Right atrium auricular region (tissue), 2 donors: ENCODE measurements at regions not wholly inside any gene's neighbourhood (a gene's known extent, or its start where the extent isn't known, plus 50 kb on each side); places are given as distances from the start of the nearest gene placed in this dataset.
"Not testable (repeated sequence)": the region's sequence is repeated elsewhere in the genome, so short reads cannot be mapped to it uniquely, and the experiment has no call there.

ENCODE experiments used
- DNase-seq: peaks from one replicate; pipeline ENCODE4 v3.0.0-alpha.2; 2019; ENCODE audit warnings: low spot score
- H3K27ac ChIP-seq, 2 donors: fragments of 200-600 bp; sonication (generic); 1 replicate in 1 of 2; 2 replicates in 1 of 2; pipeline ENCODE4 v1.5.1; 2016 to 2019
- H3K27me3 ChIP-seq, 2 donors: fragments of 200-600 bp; sonication (generic); one replicate each; pipeline versions ENCODE4 v1.5.1 to v1.6.0; 2017 to 2019
- H3K36me3 ChIP-seq: fragments of 200-600 bp; sonication (generic); one replicate; pipeline ENCODE4 v1.5.1; 2016
- H3K4me1 ChIP-seq, 2 donors: fragments of 200-600 bp; sonication (generic); one replicate each; pipeline versions ENCODE4 v1.5.1 to v1.6.0; 2017 to 2019
- H3K4me3 ChIP-seq, 2 donors: fragments of 200-600 bp; sonication (generic); 1 replicate in 1 of 2; 2 replicates in 1 of 2; pipeline ENCODE4 v1.5.1; 2017 to 2019; ENCODE audit warnings: mild to moderate bottlenecking in 1 of 2, moderate library complexity in 1 of 2
- H3K9me3 ChIP-seq, 2 donors: fragments of 200-600 bp; sonication (generic); one replicate each; pipeline ENCODE4 v1.5.1; 2019
- TF ChIP-seq, protein P1 (sequence below), 2 donors: fragments of 200-600 bp; sonication (generic); IDR thresholded peaks; one replicate each; pipeline ENCODE4 v1.5.1; 2019; ENCODE audit warnings: antibody characterized with exemption in 2 of 2

- H3K9me3 ChIP-seq, H3K27ac ChIP-seq, H3K4me3 ChIP-seq, H3K27me3 ChIP-seq, H3K4me1 ChIP-seq, H3K36me3 ChIP-seq: not testable (repeated sequence)
- peak; percentile 58 for DNase-seq
Measured at GRCh38 chr5:34180940-34181614, 138.1 kb upstream of the C1QTNF3 start.

- not testable (repeated sequence) for H3K27me3 ChIP-seq, H3K9me3 ChIP-seq, H3K4me3 ChIP-seq, H3K4me1 ChIP-seq, H3K36me3 ChIP-seq, H3K27ac ChIP-seq
- DNase-seq = peak; percentile 56
Measured at GRCh38 chr5:34185005-34185404, 142.0 kb upstream of the C1QTNF3 start.

DNA sequence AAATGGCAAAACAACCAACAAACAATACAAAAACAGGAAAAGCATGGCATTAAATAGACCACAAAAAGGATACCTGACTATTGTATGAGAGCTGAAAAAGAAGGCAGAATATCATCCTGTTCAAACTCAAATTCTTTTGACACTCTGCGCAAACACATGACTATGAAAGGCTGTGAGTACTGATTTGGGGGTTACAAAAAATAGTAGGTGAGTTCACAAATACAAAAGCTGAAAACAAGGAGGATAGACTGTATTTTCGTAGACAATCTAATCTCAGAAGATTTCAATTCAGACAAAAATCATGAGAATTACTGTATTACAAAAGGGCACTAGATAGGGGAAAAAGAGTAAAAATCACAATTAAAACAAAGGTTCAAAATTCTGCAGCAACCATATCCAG is 142.6 kb upstream of the C1QTNF3 start:
- H3K9me3 ChIP-seq, H3K27me3 ChIP-seq, H3K4me1 ChIP-seq, H3K27ac ChIP-seq, H3K36me3 ChIP-seq, DNase-seq, H3K4me3 ChIP-seq: not testable (repeated sequence)

DNA sequence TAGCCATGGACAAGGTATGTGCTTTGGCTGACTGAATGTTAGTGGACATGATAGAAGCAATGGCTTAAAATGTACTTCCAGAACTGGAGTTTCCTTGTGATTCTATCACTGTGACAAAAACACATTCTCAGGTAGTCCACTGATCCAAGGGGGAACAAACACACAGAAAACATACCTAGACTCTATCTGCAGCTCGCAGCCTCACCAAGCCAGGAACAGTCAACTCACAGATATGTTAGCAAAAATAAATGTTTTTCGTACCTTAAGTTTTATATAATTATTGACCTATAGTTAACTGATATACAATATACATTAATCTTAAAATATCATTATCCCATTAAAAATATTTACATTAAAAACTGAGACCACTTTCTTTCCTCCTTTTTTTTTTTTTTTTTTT is 143.1 kb upstream of the C1QTNF3 start:
- H3K4me1 ChIP-seq, H3K4me3 ChIP-seq, H3K27ac ChIP-seq, H3K27me3 ChIP-seq, H3K36me3 ChIP-seq, H3K9me3 ChIP-seq: not testable (repeated sequence)
- peak; percentile 62 for DNase-seq

GRCh38 chr5:34186865-34187264 is 143.9 kb upstream of the C1QTNF3 start:
- not testable (repeated sequence) for H3K9me3 ChIP-seq, H3K36me3 ChIP-seq, H3K4me3 ChIP-seq, H3K4me1 ChIP-seq, H3K27me3 ChIP-seq, H3K27ac ChIP-seq
- DNase-seq = peak; percentile 59

DNA sequence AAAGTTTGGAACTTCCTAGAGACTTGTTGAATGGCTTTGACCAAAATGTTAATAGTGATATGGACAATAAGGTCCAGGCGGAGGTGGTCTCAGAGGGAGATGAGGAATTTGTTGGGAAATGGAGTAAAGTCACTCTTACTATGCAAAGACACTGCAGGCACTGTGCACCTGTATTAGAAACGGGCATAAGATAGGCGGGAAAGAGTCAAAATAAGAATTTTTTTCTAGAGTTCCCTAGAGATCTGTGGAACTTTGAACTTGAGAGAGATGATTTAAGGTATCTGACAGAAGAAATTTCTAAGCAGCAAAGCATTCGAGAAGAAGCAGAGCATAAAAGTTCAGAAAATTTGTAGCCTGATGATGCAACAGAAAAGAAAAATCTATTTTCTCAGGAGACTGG is 144.4 kb upstream of the C1QTNF3 start:
- not testable (repeated sequence) for DNase-seq, H3K4me1 ChIP-seq, H3K9me3 ChIP-seq, H3K27me3 ChIP-seq, H3K27ac ChIP-seq, H3K36me3 ChIP-seq, H3K4me3 ChIP-seq

- DNase-seq = peak; percentile 70
- TF ChIP-seq, protein P1, sequence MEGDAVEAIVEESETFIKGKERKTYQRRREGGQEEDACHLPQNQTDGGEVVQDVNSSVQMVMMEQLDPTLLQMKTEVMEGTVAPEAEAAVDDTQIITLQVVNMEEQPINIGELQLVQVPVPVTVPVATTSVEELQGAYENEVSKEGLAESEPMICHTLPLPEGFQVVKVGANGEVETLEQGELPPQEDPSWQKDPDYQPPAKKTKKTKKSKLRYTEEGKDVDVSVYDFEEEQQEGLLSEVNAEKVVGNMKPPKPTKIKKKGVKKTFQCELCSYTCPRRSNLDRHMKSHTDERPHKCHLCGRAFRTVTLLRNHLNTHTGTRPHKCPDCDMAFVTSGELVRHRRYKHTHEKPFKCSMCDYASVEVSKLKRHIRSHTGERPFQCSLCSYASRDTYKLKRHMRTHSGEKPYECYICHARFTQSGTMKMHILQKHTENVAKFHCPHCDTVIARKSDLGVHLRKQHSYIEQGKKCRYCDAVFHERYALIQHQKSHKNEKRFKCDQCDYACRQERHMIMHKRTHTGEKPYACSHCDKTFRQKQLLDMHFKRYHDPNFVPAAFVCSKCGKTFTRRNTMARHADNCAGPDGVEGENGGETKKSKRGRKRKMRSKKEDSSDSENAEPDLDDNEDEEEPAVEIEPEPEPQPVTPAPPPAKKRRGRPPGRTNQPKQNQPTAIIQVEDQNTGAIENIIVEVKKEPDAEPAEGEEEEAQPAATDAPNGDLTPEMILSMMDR (IDR thresholded peaks at IDR 0.05) = peak in 1 of 2 donors; percentile 60
- not testable (repeated sequence) for H3K9me3 ChIP-seq, H3K27ac ChIP-seq, H3K4me1 ChIP-seq, H3K36me3 ChIP-seq, H3K27me3 ChIP-seq, H3K4me3 ChIP-seq
Measured at GRCh38 chr5:34188001-34188822, 145.2 kb upstream of the C1QTNF3 start.

GRCh38 chr5:34189246-34189645 is 146.2 kb upstream of the C1QTNF3 start:
- H3K36me3 ChIP-seq, H3K4me1 ChIP-seq, H3K27me3 ChIP-seq, H3K4me3 ChIP-seq, H3K27ac ChIP-seq, H3K9me3 ChIP-seq: not testable (repeated sequence)
- peak; percentile 60 for DNase-seq

- peak; percentile 69 for DNase-seq
- not testable (repeated sequence) for H3K27me3 ChIP-seq, H3K4me1 ChIP-seq
Measured at GRCh38 chr5:34189752-34190411, 146.9 kb upstream of the C1QTNF3 start.

DNA sequence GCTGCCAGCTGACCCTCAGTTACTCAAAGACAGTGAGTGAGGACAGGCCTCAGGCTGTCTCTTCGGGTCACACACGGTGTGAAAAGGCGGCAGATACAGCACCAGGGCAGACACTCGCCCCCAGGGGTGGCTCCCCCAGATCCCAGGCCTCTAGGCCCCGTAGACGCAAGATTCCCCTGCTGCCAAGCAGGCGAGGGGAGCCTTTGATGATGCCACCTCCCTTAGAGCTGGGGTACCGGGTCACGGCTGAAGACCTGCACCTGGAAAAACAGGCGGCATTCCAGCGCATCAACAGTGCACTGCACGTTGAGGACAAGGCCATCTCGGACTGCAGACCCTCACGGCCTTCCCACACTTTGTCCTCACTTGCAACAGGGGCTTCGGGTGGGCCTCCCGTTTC is 147.5 kb upstream of the C1QTNF3 start:
- not testable (repeated sequence) for H3K4me1 ChIP-seq, H3K36me3 ChIP-seq, H3K9me3 ChIP-seq, H3K27me3 ChIP-seq, H3K4me3 ChIP-seq, H3K27ac ChIP-seq
- peak; percentile 73 for DNase-seq

More at GRCh38 chr5:34189752-34190411, 146.9 kb upstream of the C1QTNF3 start:
- H3K36me3 ChIP-seq, H3K4me3 ChIP-seq, H3K27ac ChIP-seq, H3K9me3 ChIP-seq: not testable (repeated sequence)

GRCh38 chr5:34191279-34191744 is 148.3 kb upstream of the C1QTNF3 start:
- not testable (repeated sequence) for H3K4me3 ChIP-seq, H3K27ac ChIP-seq, H3K4me1 ChIP-seq, H3K27me3 ChIP-seq, H3K9me3 ChIP-seq, H3K36me3 ChIP-seq
- DNase-seq = peak; percentile 78

- DNase-seq = peak; percentile 77
- H3K27me3 ChIP-seq, H3K36me3 ChIP-seq, H3K4me3 ChIP-seq, H3K4me1 ChIP-seq, H3K9me3 ChIP-seq, H3K27ac ChIP-seq: not testable (repeated sequence)
Measured at GRCh38 chr5:34192064-34192922, 149.3 kb upstream of the C1QTNF3 start.

GRCh38 chr5:34192923-34193262 is 149.9 kb upstream of the C1QTNF3 start:
- DNase-seq = peak; percentile 58
- H3K36me3 ChIP-seq = not testable (repeated sequence)

More at GRCh38 chr5:34192923-34193262, 149.9 kb upstream of the C1QTNF3 start:
- H3K4me1 ChIP-seq, H3K4me3 ChIP-seq, H3K27me3 ChIP-seq, H3K9me3 ChIP-seq, H3K27ac ChIP-seq: not testable (repeated sequence)
